Hematopoietic multipotent progenitor cell (in vitro differentiated cells): ENCODE measurements at regions not wholly inside any gene's neighbourhood (a gene's known extent, or its start where the extent isn't known, plus 50 kb on each side); places are given as distances from the start of the nearest gene placed in this dataset.
"Not testable (repeated sequence)": the region's sequence is repeated elsewhere in the genome, so short reads cannot be mapped to it uniquely, and the experiment has no call there.

Source experiments
- DNase-seq, 3 donors: peaks; one replicate each; pipeline ENCODE4 v3.0.0-alpha.2; 2011 to 2015; ENCODE audit warnings: low read depth in 2 of 3, low spot score in 2 of 3

DNA sequence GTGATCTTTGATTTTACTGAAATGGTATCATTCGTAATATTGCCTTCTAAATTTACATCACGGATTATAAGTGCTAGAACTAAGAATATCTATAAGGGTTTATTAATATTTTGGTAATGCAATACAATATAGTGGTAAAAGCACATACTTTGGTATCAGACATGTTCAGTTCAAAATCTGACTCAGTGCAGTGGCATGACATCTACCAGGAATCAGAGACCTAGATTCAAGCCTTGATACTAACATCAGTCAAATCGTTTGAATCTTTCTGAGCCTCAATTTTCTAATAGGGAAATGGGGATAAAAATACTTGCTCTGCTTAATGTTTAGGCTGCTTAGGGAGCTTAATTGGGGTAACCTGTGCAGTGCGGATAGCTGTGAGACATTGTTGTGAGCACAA, 488.0 kb downstream of the BCKDHB start:
- DNase-seq = no peak

DNA sequence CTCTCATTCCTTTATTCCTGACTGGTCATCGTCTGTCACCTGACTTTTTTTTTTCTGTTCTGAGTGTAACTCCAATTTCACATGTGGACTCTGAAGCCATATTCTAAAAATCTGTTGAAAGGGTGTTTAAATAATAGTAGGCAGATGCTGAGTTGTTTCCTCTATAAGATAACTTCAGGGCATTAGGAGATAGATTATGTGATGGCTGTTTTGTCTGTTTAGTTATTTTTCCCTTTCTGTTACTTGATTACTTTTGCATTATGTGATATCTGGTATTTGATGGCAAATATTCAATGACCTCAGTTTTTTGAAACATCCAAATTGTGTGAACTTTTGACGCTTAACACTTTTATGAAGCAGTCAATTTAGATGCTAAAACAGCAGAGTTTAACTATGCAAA, 486.0 kb downstream of the BCKDHB start:
- DNase-seq = no peak

DNA sequence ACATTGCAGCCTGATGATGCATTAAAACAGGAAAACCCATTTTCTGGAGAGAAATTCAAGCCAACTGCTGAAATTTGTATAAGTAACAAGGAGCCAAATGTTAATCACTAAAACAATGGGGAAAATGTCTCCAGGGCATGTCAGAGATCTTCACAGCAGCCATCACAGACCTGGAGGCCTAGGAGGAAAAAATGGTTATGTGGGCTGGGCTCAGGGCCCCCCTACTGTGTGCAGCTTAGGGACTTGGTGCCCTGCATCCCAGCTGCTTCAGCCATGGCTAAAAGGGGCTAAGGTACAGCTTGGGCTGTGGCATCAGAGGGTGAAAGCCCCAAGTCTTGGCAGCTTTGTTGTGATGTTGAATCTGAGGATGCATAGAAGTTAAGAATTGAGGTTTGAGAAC, 479.8 kb downstream of the BCKDHB start:
- DNase-seq = no peak

DNA sequence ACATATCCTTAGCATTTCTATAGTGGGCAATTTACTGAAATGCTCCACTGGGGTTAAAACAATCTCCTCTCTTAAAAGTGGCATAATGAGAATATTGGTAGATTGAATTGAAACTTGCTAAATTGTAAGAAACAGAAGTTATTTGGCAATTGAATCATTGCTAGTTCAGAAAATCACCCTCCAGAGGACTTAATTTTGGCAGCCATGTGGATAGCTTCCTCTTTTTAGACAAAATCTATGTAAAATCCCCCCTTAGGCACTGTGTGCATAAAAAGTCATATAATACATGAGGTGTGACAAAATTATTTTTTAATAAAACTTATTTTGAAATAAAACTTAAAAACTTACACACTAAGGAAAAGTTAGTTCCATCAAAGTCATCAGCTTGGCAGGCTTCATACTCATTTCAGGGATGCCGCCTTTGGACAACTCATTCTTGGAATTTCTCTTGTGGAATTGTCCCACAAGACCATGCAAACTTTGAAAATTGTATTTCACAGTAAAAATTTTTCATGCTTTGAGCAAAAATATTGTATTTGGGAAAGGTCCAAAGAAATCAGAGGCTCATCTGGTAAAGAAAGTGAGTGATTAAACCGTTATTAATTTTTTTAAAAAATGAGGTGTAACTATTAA, 473.0 kb downstream of the BCKDHB start:
- no peak for DNase-seq

DNA sequence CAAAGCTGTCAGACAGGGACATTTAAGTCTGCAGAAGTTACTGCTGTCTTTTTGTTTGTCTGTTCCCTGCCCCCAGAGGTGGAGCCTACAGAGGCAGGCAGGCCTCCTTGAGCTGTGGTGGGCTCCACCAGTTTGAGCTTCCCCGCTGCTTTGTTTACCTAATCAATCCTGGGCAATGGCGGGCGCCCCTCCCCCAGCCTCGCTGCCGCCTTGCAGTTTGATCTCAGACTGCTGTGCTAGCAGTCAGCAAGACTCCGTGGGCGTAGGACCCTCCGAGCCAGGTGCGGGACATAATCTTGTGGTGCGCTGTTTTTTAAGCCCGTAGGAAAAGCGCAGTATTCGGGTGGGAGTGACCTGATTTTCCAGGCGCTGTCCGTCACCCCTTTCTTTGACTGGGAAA, 466.8 kb downstream of the BCKDHB start:
- DNase-seq = not testable (repeated sequence)

DNA sequence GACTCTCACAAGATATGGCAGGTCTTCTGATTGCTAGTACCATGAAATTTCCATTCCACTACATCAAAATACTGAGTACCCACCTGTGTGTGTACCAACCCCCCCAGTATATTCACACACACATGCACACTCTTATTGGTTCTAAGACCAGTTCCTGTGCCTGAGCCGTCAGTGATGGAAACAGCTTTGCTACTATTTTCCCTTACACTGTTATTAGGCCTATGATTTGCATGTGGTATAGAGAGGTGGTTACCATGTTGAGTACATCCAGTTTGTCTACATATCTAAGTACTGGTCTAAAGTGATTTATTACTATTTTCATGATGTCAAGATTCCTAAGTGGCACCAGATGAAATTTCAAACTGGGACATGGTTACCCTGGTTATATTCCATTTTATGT, 459.9 kb downstream of the BCKDHB start:
- DNase-seq = no peak

DNA sequence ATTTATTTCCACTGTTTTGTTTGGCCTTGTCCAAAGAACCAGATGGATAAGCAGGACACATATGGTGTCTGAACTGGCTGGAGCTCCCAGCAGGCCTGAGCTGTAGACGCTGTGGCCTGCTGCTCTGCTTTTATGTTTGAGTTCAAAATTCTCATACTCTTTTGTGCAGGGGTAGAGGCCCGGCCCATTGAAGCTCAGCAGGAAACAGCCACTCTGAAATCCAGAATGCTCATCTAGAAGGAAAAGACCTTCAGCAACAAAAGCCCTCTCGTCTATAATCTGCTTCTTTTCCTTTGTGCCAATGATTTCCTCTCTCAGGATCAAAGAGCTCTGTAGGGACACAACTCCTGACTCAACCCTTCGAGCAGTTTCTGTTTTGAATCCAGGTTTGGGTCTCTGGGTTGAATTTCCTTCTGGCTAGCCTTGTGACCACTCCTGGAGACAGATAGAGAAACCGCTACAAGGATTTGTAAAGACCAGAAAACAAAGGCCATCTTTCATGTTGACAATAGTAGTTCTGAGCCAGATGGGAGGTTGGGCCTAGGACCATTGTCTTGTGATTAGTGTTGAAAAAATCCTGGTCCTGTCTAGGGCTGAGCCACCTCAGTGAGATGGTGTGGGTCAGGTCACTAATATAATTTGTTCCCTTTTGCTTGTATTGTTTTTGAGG, 446.7 kb downstream of the BCKDHB start:
- DNase-seq = no peak

DNA sequence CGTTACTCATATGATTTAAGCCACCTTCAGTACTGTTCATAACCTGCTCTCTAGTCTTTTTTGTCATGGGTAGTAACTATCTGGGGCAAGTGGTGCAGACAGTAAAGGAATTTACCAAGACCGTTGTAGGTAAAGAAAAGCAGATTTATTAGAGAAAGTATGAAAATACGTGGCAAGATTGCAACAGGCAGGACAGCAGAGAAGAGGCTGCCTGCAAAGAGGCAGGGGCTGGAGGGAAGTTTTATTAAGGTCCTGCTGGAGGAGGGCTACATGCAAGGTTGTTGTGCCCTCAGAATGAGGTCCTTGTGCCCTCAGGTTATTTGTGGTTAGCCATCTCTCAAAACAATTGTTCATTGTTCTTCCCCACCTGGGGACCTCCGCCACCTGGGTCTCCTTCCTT, 444.3 kb downstream of the BCKDHB start:
- DNase-seq = no peak

DNA sequence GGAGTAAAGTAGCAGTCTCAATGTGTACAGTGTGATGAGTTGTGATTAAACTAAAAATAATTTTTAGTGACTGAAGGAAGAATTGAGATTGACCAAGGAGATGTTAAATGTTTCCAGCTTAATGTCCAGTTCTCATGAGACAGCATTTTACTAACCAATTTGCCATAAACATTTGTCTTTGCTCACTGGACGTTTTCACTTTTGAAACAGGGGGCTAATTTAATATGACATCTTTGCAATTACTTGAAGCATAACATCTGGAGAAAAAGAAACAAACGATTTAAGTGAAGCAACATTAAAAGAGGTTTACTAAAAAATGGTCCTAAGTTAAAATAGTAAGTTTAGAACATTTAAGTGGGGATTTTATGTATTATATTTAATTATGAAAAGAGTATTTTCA, 443.8 kb downstream of the BCKDHB start:
- no peak for DNase-seq

DNA sequence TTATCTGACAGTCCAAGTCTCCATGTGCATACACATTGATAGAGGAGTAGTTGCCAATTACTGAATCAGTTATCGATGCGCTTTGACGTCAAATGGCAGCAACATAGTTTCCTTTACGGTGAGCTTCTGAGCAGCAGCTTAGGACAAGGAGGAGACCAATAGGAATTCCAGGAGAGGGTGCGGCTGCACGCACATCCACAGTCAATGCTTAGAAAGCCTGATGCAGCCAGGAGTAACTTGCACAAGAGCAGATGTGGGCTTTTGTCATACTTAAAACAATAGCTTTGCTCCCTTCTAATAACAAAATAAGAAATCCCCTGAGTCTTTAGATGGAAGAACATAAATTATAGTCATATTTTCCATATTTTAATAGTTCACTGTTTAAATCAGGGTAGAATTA, 442.1 kb downstream of the BCKDHB start:
- no peak for DNase-seq

DNA sequence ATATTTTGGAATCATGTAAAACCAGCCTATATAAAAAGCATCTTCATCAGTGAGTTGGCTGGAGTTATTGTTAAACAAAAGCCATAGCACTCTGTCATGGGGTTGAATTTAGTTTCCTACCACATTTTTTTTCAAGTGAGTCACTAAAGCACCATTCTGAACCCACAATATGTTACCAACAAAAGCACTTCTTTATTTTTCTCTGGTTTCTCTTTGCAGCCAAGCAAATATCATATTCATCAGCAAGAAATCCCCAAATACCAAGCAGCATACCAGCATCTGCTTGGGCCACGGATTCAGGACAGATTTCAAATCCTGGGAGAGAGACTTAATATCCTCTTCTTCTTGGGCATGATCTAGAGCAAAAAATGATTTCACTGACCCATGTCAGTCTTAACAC, 441.4 kb downstream of the BCKDHB start:
- DNase-seq = no peak

DNA sequence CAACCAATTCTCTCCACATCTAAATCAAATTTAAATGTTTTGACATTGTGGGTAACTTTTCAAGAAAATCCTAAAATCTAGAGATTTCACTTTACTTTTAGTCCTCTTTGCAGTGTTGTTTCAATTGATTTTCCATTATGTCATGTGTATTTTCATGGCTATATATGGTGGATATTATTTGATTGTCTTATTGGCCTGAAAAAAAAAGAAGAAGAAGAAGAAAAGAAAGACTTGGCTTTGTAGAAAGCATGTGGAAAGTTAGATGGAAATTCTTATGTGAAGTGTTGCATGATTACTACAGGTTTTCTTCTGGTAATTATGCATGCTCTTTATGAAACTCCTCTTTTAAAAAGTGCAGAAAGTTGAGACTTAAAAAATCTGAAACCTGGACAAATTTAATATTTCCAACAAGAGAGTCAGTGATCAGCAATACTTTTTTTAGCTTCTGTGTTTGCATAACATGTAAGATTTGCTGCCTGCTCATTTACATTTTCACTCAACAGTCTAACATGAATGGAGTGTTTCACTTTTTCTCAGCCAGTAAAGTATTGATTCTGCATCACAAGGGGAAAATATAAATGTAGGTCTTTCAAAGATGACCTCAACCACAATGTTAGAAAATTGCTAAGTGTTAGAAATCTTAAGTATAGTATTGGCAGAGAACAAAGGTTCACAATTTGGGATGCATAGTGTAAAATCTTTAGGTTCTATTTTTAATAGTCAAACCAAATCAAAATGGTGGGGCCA, 438.7 kb downstream of the BCKDHB start:
- no peak for DNase-seq

DNA sequence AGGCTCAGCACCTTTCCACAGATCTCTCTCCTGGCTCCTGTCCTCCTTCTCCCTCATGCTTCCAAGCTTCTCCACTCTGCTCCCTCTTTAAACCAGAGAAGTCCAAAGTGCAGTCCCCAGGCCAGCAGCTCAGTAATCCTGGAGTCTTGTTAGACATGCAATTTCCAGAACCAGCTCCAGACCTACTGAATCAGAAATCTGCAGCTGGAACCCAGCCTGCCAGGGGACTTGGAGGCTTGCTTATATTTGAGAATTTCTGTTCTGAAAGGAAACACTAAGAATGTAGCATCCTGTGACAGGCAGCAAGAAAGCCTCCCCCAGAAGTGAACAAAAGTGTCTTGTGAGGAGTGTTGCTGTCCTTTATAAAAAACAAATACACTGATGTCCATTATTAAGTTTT, 438.1 kb downstream of the BCKDHB start:
- DNase-seq = no peak

DNA sequence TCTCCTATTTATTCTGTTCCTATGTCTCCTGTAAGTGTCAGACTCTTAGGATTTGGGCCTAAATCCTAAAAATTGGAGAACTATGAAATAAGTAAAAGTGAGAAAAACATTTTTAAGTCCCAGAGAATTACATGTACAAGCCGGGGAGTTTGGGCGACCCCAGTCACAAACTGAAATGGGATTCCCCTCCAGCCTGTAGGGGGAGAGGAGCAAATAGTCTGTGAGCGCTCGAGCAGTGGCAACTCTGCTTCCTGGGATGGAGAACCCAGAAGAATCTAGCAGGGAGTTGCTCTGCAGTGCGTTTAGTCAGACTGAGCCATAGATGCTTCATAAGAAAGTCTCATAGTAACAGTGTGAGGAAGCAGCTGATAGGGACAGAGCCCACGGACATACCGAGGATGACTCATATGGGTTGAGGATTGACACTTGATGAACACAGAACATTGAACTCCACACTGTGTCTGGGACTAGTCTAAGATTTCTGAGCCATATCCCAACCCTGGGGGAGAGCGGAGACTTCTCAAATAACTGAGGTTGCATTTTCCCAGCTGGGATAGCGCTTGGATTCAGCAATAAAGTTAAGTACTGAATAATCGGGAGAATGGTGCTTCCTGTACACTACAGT, 437.2 kb downstream of the BCKDHB start:
- DNase-seq = no peak

DNA sequence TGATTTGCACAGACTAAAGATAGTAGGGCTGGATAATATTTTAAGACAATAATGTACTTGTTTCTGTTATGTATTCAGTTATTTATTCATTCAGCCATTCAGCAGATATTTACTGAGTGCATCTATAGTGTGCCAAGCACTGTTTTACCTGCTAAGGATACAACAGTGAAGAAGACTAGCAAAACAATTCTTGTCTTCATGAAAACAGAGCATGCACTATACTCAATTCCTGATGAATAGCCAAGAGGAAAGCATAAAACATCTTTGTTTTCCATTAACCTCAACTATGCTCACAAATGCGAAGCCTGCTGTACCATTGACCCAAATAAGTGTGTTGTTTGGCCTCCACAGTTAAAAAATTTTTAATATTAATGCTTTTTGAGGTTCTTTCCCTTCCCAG, 436.7 kb downstream of the BCKDHB start:
- no peak for DNase-seq

DNA sequence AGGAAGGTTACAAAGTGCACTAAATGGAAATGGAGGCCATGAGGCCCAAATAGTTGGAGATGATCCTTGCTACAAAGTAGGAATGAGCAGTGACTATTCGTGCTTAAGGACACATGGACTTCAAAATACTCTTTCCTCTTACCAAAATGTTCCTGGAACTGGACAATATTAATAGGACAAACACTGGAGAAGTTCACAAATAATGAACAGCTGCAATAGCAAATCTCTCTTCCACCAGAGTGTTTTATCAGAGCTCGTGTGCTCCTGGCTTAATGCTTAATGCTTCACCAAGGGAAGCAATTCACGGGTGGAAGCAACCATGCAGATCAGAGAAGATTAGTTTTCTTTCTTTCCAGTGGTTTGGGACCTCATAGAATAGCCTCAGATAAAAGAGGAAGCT, 435.4 kb downstream of the BCKDHB start:
- no peak for DNase-seq

DNA sequence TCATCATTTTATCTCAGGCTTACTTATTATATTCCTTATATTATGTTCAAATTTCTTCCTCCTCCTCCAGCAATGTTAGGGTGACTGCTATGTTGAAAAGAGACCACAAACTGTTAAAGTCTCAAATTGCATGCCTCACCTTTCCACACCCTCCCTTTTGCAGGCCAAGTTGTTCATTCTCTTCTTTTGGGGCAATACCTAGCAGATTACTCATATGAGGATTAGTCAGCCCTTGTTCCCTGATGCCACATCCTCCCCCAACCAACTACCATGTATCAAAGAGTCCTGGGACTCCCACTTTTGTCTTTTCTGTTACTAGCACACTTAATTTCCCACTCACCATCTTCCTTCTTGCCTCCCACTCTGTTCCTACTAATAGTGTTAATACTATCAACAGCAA, 434.7 kb downstream of the BCKDHB start:
- DNase-seq = no peak

DNA sequence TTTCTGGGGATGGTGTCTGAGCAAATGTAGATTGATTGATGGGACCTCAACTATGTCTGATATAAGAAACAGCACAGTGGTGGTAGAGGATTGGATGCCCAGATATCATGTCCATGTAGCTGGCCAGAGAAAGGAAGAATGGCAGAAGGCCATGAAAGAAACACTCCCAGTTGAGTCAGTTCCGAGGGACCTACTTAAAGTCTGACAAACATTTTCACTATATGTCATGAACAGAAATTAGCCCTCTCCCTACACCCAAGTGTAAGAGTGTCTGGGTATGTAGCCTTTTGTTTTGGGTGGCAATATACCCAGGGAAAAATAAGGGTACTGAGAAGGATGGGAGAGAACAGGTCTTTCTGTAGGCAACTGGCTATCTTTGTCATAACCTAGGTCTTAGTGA, 434.2 kb downstream of the BCKDHB start:
- DNase-seq = no peak

DNA sequence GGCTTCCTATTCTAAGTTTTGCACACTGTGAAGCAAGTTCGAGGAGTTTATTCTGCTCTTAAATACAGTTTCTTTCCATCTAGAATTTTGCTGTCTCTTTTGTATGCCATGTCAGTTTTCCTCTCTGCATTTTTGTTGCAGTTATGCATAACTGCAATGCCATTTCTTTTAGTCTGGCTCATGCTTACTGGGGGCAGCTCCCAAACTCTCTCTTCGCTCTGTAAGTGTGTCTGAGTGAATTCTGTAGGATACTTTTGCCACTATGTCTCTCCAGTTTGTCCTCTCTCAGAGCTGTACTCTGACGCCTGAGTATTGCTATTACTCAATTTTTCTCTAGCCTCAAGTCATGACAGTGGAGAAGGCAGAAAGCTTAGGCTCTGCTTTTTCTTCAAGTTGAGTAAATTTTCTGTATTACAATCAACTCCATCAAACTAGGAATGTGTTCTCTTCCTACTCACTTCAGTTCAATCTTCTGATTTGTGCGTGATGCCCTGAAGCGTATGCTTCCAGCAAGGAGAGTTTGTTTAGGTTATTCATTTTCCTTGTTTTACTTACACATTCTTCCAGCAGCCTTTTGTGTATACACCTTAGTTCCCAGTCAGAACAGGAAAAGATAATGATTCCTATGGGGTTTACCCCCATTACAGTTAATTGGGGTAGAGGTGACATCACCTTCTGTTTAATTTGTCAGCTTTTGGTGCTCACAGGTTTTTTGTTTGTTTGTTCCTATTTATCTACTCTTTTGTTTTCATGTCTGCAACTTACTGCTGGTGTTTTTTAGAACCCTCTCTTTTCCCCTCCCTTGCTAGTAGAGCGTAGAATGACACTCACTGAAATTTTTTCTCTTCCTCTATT, 430.9 kb downstream of the BCKDHB start:
- no peak for DNase-seq

DNA sequence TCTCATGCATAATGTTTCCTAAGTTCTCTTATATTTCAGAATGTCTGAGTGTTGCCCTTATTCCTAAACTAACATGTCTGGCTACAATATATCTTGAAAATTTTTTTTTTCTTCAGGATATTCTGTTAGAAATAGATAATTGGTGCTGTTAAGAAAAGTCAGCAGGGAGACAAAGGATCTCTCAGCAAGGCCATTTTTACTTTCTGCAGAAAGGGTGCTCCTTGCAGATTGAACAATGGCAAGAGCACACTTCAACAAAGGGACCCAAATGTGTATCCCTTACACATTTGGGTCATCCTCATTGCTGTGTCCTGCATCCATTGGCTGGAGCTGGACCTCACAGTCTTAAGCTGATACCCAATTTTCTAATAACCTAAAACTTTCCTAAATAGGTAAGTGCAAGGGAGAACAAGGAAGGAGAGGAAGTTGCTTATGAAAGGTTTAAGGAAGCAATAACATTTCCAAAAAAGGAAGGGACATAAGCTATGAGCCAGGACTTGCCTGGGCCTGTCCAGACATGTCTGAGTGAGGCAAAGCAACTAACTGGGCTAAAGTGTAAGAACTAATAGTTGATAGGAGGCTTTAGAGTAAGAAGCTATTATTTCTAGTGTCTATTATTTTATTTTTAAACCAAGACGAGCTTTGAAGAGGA, 429.6 kb downstream of the BCKDHB start:
- no peak for DNase-seq
